ENCODE measurements at regions not wholly inside any gene's neighbourhood (a gene's known extent, or its start where the extent isn't known, plus 50 kb on each side); places are given as distances from the start of the nearest gene placed in this dataset.

DNA sequence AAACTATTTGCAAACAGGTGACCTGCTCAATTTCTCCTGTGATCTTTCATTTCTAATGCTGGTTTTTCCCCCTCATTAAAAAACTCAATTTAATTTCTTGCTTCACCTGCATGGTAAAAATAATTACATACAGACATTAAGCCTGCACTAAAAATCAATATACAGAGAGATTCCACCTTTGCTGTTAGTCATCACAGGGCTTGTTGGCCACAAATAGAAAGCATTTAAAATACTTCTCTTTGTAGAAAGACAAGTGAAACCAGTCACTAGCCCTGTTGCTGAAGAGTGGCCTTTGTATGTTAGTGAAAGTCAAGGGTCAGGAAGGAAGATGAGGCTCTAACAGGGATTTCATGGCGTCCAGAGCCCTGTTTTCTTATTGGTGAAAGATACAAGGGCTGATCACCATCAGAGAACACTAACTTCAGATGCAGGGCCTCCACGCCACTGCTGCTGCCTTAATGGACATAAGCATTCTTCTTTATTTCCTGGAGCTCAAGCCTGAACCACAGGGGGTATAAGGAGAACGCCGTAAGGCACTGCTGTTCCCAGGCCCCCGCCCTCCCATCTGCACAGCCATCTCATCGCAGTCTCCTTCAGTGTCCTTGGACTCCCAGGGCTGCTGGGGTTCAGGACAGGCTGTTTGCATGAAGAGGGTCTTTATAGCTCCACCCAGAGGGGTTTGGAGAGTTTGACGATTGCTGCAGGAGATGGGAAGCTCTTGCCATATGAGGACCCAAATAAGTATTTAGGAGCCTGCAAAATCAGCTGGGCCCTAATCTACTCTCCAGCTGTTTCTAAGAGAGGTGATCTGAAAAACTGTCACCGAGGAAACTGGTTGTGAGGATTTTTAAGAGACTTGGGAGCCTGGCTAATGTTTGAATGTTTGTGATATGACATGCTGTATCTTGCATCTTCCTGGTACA lies 117.3 kb upstream of the IRF2BP2 start:
- H3K27ac ChIP-seq (ENCODE audit: low read length) = peak overlapping the region; percentile 77
- no peaks in the 10 kb centered on the region for H3K9me3 ChIP-seq (ENCODE audit: control insufficient read depth, low read length)
- peak in 1 of 3 donors; percentile 18 for DNase-seq
- ATAC-seq = no peak
- no peak overlapping the region for H3K4me3 ChIP-seq (ENCODE audit: low read length)
- no peaks in the 10 kb centered on the region for H3K27me3 ChIP-seq (ENCODE audit: control insufficient read depth, insufficient read depth)
- H3K4me1 ChIP-seq (ENCODE audit: control insufficient read depth, insufficient read depth, low read length) = peaks cover 30% of the 10 kb centered on the region
- intact Hi-C loops (cut with DNase I) = loop anchor here in 3 of 4 donors (5.0 to 10.0 kb wide), 6 partner anchors 118 to 350 kb away; no protein-coding TSS in a partner anchor
- 55% methylated on average over 8 of the region's 8 CpGs for WGBS

GRCh38 chr1:234726359-234726943 lies 116.5 kb upstream of the IRF2BP2 start:
- Histone ChIP-seq H3K9me3 (ENCODE audit: control insufficient read depth, low read length) (no peaks in the 10 kb centered on the region), H3K27me3 (ENCODE audit: control insufficient read depth, insufficient read depth) (no peaks in the 10 kb centered on the region), H3K4me3 (ENCODE audit: low read length) (no peak overlapping the region), H3K27ac (ENCODE audit: low read length) (peak overlapping the region; percentile 78), H3K4me1 (ENCODE audit: control insufficient read depth, insufficient read depth, low read length) (peaks cover 36% of the 10 kb centered on the region)
- ATAC-seq = no peak
- intact Hi-C loops (cut with DNase I) = loop anchor here in 3 of 4 donors (5.0 to 10.0 kb wide), 6 partner anchors 118 to 351 kb away; no protein-coding TSS in a partner anchor
- DNase-seq = peak in 2 of 3 donors; percentile 30 to 66
- 52% methylated on average over 12 of the region's 12 CpGs for WGBS

DNA sequence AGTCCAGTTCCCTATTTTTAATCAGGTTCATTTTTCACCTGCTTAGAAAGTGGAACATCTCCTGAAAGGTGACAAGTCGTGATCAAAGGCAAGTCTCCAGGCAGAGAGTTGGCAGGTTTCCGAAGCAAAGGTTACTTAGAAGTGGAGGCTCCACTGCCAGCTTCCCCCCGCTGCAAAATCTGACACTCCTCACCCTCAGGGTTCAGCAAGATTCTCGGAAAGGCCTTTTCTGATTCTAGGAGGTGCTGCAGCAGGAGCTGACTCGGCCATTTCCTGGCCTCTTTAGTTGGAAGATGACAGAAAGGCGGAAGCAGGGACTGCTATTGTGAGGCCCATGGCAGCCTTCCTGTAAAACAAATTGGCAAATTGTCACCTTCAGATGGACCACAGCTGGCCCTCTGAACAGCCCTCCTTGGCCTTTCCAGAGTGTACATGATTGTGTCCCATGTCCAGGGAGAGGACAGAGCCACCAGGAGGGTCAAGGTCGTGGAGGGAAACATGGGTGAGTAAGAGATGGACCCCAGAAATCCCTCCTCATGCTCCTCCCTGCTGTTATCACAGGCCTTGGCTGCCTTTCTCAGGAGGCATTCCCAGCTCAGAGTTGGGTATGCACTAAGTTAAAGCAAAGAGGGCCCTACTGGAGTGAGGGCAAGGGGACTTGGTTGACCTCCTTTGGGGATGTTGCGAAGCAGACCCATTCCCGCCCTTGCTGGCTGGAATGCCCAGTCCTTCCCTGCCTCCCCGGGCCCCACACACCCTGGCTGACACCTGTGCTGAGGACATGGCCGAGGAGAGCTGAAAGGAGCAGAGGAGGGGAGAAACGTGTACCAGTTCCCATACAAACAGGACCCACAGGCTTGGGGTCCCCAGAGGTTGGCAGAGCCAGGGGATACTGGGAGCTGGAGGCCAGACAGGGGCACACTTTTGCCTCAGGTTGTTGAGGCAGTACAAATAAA lies 115.5 kb upstream of the IRF2BP2 start:
- intact Hi-C loops (cut with DNase I) = loop anchor here in 3 of 4 donors (5.0 to 10.0 kb wide), 6 partner anchors 119 to 352 kb away; no protein-coding TSS in a partner anchor
- no peaks in the 10 kb centered on the region for H3K27me3 ChIP-seq (ENCODE audit: control insufficient read depth, insufficient read depth)
- no peaks in the 10 kb centered on the region for H3K9me3 ChIP-seq (ENCODE audit: control insufficient read depth, low read length)
- H3K27ac ChIP-seq (ENCODE audit: low read length) = peak overlapping the region; percentile 78
- peak; percentile 59 to 76 (median 75) for DNase-seq
- no peak overlapping the region for H3K4me3 ChIP-seq (ENCODE audit: low read length)
- WGBS = 40% methylated on average over 12 of the region's 12 CpGs
- H3K4me1 ChIP-seq (ENCODE audit: control insufficient read depth, insufficient read depth, low read length) = peaks cover 39% of the 10 kb centered on the region
- peak; percentile 2 to 7 for ATAC-seq

GRCh38 chr1:234724516-234725176 lies 114.7 kb upstream of the IRF2BP2 start:
- peaks cover 46% of the 10 kb centered on the region for H3K4me1 ChIP-seq (ENCODE audit: control insufficient read depth, insufficient read depth, low read length)
- no peaks in the 10 kb centered on the region for H3K27me3 ChIP-seq (ENCODE audit: control insufficient read depth, insufficient read depth)
- DNase-seq (peak; percentile 82 to 90 (median 90)), ATAC-seq (peak; percentile 79 to 80)
- 2% methylated on average over 16 of the region's 16 CpGs for WGBS
- H3K27ac ChIP-seq (ENCODE audit: low read length) = peak overlapping the region; percentile 78
- no peak overlapping the region for H3K4me3 ChIP-seq (ENCODE audit: low read length)
- H3K9me3 ChIP-seq (ENCODE audit: control insufficient read depth, low read length) = no peaks in the 10 kb centered on the region
- intact Hi-C loops (cut with DNase I) = loop anchor here in 3 of 4 donors (5.0 to 10.0 kb wide), 12 partner anchors 117 to 358 kb away; no protein-coding TSS in a partner anchor

- peak; percentile 23 to 49 for ATAC-seq
- WGBS = 32% methylated on average over 26 of the region's 26 CpGs
- peaks cover 46% of the 10 kb centered on the region for H3K4me1 ChIP-seq (ENCODE audit: control insufficient read depth, insufficient read depth, low read length)
- H3K27me3 ChIP-seq (ENCODE audit: control insufficient read depth, insufficient read depth) = no peaks in the 10 kb centered on the region
- DNase-seq = peak; percentile 82 to 88 (median 82)
- no peak overlapping the region for H3K4me3 ChIP-seq (ENCODE audit: low read length)
- peak overlapping the region; percentile 100 for H3K27ac ChIP-seq (ENCODE audit: low read length)
- no peaks in the 10 kb centered on the region for H3K9me3 ChIP-seq (ENCODE audit: control insufficient read depth, low read length)
- intact Hi-C loops (cut with DNase I) = loop anchor here in 3 of 4 donors (1.0 to 10.0 kb wide), 15 partner anchors 110 to 359 kb away; partner anchors contain the start of gene IRF2BP2 (in 1 of the 3)
Measured at GRCh38 chr1:234722904-234723720, 113.1 kb upstream of the IRF2BP2 start.

DNA sequence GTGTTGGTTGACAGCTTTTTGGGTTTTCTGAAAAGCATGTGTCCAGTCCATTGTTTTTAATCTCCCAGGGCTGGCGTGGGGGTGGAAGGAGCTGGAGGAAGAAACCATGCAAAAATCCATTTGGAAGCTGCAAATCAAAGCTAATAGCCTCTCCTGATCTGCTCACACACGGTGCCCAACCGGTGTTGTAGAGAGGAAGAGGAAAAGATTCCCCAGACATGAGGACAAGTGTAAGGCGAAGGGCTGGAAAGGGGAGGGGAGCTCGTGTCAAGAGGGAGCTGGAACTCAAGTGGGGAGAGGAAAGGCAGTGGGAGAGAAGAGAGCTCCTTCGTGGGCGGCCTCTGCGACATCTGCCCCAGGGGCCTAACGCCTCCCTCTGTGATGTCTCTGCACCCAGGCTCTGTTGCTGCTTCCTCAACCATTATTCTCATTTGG lies 112.3 kb upstream of the IRF2BP2 start:
- peaks cover 47% of the 10 kb centered on the region for H3K4me1 ChIP-seq (ENCODE audit: control insufficient read depth, insufficient read depth, low read length)
- no peak overlapping the region for H3K4me3 ChIP-seq (ENCODE audit: low read length)
- peak overlapping the region; percentile 100 for H3K27ac ChIP-seq (ENCODE audit: low read length)
- intact Hi-C loops (cut with DNase I) = loop anchor here in 3 of 4 donors (2.0 to 10.0 kb wide), 14 partner anchors 109 to 360 kb away; no protein-coding TSS in a partner anchor
- WGBS = 14% methylated on average over 9 of the region's 9 CpGs
- no peaks in the 10 kb centered on the region for H3K27me3 ChIP-seq (ENCODE audit: control insufficient read depth, insufficient read depth)
- DNase-seq (peak; percentile 47 to 82 (median 60)), ATAC-seq (no peak)
- H3K9me3 ChIP-seq (ENCODE audit: control insufficient read depth, low read length) = no peaks in the 10 kb centered on the region

- peak overlapping the region; percentile 100 for H3K27ac ChIP-seq (ENCODE audit: low read length)
- peaks cover 49% of the 10 kb centered on the region for H3K4me1 ChIP-seq (ENCODE audit: control insufficient read depth, insufficient read depth, low read length)
- 11% methylated on average over 12 of the region's 12 CpGs for WGBS
- no peaks in the 10 kb centered on the region for H3K27me3 ChIP-seq (ENCODE audit: control insufficient read depth, insufficient read depth)
- H3K4me3 ChIP-seq (ENCODE audit: low read length) = no peak overlapping the region
- peak; percentile 74 to 90 (median 86) for DNase-seq
- H3K9me3 ChIP-seq (ENCODE audit: control insufficient read depth, low read length) = no peaks in the 10 kb centered on the region
- peak; percentile 33 to 41 for ATAC-seq
- intact Hi-C loops (cut with DNase I) = loop anchor here in 3 of 4 donors (2.0 to 10.0 kb wide), 14 partner anchors 109 to 361 kb away; no protein-coding TSS in a partner anchor
Measured at GRCh38 chr1:234721476-234722269, 111.7 kb upstream of the IRF2BP2 start.

- Histone ChIP-seq H3K27me3 (ENCODE audit: control insufficient read depth, insufficient read depth) (no peaks in the 10 kb centered on the region), H3K4me3 (ENCODE audit: low read length) (no peak overlapping the region), H3K9me3 (ENCODE audit: control insufficient read depth, low read length) (no peaks in the 10 kb centered on the region), H3K27ac (ENCODE audit: low read length) (peak overlapping the region; percentile 100), H3K4me1 (ENCODE audit: control insufficient read depth, insufficient read depth, low read length) (peaks cover 44% of the 10 kb centered on the region)
- 59% methylated on average over 15 of the region's 15 CpGs for WGBS
- intact Hi-C loops (cut with DNase I) = loop anchor here in 3 of 4 donors (5.0 to 10.0 kb wide), 12 partner anchors 114 to 361 kb away; no protein-coding TSS in a partner anchor
- ATAC-seq (no peak), DNase-seq (peak in 2 of 3 donors; percentile 63 to 70)
Measured at GRCh38 chr1:234720709-234721441, 110.9 kb upstream of the IRF2BP2 start.

All from right cardiac atrium (tissue), 5 donors.